ENCODE measurements at regions not wholly inside any gene's neighbourhood (a gene's known extent, or its start where the extent isn't known, plus 50 kb on each side); places are given as distances from the start of the nearest gene placed in this dataset.

DNA sequence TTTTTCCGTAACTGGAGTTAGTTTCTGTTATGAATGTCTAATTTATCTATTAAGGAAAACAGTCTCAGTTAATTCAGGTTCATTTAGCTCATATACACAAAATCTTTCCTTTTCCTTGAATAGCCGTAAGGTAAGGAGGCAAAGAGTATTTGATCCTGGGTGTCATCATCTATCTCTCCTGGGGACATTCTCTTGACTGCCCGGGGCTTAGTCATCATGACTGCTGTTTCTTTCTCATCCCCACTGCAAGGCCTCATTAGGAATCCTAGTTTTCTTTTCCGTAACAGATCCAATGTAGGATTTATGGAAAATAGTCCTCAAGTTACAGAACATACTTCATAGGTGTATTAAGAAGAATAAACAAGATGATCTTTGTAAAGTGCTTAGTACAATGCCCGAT lies 134.9 kb upstream of the CHD1 start:
- no TSS peak for BruUV-seq (replicated peaks)
- no peaks in the 10 kb centered on the region for H3K27me3 Mint-ChIP-seq (ENCODE audit: insufficient read depth, unreplicated experiment)
- ChIA-PET CTCF (interaction anchor here (1.2 kb wide), 1 partner anchor 159 kb away, joined by 5 read pairs; no protein-coding TSS in a partner anchor), POLR2A (interaction anchor here (1.2 kb wide), 1 partner anchor 72 kb away, joined by 4 read pairs; no protein-coding TSS in a partner anchor)
- intact Hi-C loops (cut with micrococcal nuclease): loop anchor here (10.0 kb wide), 1 partner anchor 269 kb away; no protein-coding TSS in a partner anchor
- TF ChIP-seq, protein P1, sequence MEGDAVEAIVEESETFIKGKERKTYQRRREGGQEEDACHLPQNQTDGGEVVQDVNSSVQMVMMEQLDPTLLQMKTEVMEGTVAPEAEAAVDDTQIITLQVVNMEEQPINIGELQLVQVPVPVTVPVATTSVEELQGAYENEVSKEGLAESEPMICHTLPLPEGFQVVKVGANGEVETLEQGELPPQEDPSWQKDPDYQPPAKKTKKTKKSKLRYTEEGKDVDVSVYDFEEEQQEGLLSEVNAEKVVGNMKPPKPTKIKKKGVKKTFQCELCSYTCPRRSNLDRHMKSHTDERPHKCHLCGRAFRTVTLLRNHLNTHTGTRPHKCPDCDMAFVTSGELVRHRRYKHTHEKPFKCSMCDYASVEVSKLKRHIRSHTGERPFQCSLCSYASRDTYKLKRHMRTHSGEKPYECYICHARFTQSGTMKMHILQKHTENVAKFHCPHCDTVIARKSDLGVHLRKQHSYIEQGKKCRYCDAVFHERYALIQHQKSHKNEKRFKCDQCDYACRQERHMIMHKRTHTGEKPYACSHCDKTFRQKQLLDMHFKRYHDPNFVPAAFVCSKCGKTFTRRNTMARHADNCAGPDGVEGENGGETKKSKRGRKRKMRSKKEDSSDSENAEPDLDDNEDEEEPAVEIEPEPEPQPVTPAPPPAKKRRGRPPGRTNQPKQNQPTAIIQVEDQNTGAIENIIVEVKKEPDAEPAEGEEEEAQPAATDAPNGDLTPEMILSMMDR (IDR thresholded peaks at IDR 0.05; ENCODE audit: unreplicated experiment): no peak
- H3K4me1 Mint-ChIP-seq (ENCODE audit: insufficient read depth, unreplicated experiment): peaks cover 20% of the 10 kb centered on the region
- no peaks in the 10 kb centered on the region for H3K9me3 Mint-ChIP-seq (ENCODE audit: unreplicated experiment)
- no peak overlapping the region for H3K27ac Mint-ChIP-seq (ENCODE audit: low read depth, unreplicated experiment)
- H3K4me3 Mint-ChIP-seq (ENCODE audit: unreplicated experiment): no peak overlapping the region
- H3K36me3 Mint-ChIP-seq (ENCODE audit: insufficient read depth, unreplicated experiment): peaks cover 5% of the 10 kb centered on the region
- DNase-seq (ENCODE audit: unreplicated experiment): no peak

DNA sequence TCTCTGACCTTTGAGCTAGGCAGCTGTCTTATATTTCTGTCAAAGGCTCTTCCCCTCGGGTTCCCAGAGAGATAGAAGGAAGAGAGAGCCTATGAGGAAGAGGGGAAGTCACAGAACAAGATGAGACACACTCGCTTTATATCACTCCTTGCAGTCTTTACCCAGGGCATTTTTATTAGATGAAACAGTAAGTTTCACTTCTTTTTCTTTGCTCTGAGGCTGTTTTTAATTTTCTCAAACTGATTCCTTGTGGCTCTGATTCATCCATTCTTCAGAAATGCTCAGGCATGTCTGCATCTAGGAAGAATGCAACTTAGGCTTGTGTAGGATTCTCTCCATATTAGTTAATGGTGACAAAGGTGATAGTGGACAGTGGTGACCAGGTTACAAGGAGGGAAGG lies 132.9 kb upstream of the CHD1 start:
- Mint-ChIP-seq H3K27ac (ENCODE audit: low read depth, unreplicated experiment) (peak overlapping the region; percentile 86), H3K9me3 (ENCODE audit: unreplicated experiment) (no peaks in the 10 kb centered on the region), H3K4me3 (ENCODE audit: unreplicated experiment) (peak overlapping the region; percentile 4), H3K27me3 (ENCODE audit: insufficient read depth, unreplicated experiment) (no peaks in the 10 kb centered on the region), H3K36me3 (ENCODE audit: insufficient read depth, unreplicated experiment) (peaks cover 5% of the 10 kb centered on the region), H3K4me1 (ENCODE audit: insufficient read depth, unreplicated experiment) (peaks cover 20% of the 10 kb centered on the region)
- TF ChIP-seq, protein P1 (IDR thresholded peaks at IDR 0.05; ENCODE audit: unreplicated experiment): no peak
- BruUV-seq (replicated peaks): no TSS peak
- ChIA-PET POLR2A (interaction anchor here (0.7 to 2.2 kb wide), 7 partner anchors 11 to 1562 kb away, joined by 3 to 6 read pairs (median 4); partner anchors contain the start of gene CHD1), CTCF (interaction anchor here (0.6 to 4.7 kb wide), 19 partner anchors 9 to 290 kb away, joined by 3 to 30 read pairs (median 5); no protein-coding TSS in a partner anchor)
- intact Hi-C loops (cut with micrococcal nuclease): loop anchor here (10.0 kb wide), 1 partner anchor 267 kb away; no protein-coding TSS in a partner anchor
- no peak for DNase-seq (ENCODE audit: unreplicated experiment)

DNA sequence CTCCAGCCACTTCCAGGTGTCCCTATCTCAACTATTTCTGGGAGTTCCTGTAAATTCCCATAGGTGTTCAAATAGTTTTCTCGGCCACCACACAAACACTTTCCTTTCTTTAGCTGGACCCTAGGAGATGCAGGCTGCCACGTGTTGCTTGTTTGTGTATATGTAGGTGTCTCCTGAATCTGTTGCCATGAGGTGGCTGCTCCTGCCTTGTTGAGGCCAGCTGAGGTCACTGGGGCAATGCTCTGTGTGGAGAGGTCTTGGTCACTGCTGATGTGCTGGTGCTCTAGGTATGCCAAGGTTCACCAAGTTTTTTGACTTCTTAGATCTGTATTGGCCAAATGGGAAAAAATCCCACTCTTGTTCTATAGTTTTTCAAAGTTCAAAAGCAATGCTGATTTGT lies 132.5 kb upstream of the CHD1 start:
- no TSS peak for BruUV-seq (replicated peaks)
- peaks cover 20% of the 10 kb centered on the region for H3K4me1 Mint-ChIP-seq (ENCODE audit: insufficient read depth, unreplicated experiment)
- no peaks in the 10 kb centered on the region for H3K27me3 Mint-ChIP-seq (ENCODE audit: insufficient read depth, unreplicated experiment)
- H3K36me3 Mint-ChIP-seq (ENCODE audit: insufficient read depth, unreplicated experiment): peaks cover 5% of the 10 kb centered on the region
- peak overlapping the region; percentile 86 for H3K27ac Mint-ChIP-seq (ENCODE audit: low read depth, unreplicated experiment)
- POLR2A ChIA-PET: interaction anchor here (0.7 to 2.2 kb wide), 8 partner anchors 11 to 1562 kb away, joined by 3 to 6 read pairs (median 4); partner anchors contain the start of gene CHD1
- CTCF ChIA-PET: interaction anchor here (0.6 to 4.7 kb wide), 25 partner anchors 9 to 1072 kb away, joined by 3 to 30 read pairs (median 4); no protein-coding TSS in a partner anchor
- TF ChIP-seq, protein P1 (IDR thresholded peaks at IDR 0.05; ENCODE audit: unreplicated experiment): no peak
- DNase-seq (ENCODE audit: unreplicated experiment): no peak
- intact Hi-C loops (cut with micrococcal nuclease): loop anchor here (10.0 kb wide), 1 partner anchor 266 kb away; no protein-coding TSS in a partner anchor
- H3K9me3 Mint-ChIP-seq (ENCODE audit: unreplicated experiment): no peaks in the 10 kb centered on the region
- peak overlapping the region; percentile 4 for H3K4me3 Mint-ChIP-seq (ENCODE audit: unreplicated experiment)

DNA sequence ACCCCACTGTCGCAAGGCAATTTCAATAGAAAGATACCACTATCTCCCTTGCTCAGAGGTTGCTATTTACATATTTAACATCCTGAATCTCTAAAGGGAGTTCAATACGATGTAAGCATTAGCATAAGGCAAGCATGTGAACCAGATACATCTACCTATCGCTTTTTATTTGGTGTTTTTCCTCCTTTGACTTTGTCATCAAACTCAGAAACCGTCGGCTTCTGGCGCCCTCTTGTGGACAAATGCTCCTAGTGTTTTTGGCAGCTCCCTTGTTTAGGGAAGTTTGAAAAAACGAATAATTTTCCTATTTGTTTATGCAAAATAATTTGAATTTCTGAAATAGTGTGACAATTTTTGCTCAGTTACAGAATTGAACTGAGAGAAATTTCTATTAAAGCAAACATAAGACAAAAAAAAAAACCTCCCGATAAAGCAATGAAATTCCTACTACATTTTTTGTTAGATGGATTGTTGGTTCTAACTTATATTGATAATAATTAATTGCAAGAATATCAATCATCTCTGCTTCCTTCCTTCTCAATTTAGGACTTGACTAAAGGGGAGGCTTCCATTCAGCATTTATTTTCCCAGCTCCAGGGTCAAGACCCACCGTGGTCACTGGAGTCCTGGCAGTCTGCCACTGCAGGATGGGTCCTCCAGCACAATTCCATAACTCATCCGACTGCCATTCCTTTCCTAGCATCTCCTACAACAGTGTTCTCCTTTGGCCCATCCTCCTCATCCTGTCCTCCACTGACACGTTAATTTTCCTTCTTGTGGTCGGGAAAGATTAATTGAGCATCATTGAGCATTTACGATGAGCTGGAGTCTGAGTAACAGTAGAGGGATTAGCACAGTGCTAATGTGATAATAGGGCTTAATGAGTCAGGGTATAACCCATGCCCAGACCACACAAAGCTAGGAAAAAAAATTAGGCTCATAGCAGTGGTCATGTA lies 131.8 kb upstream of the CHD1 start:
- BruUV-seq (replicated peaks): no TSS peak
- peaks cover 5% of the 10 kb centered on the region for H3K36me3 Mint-ChIP-seq (ENCODE audit: insufficient read depth, unreplicated experiment)
- H3K27me3 Mint-ChIP-seq (ENCODE audit: insufficient read depth, unreplicated experiment): no peaks in the 10 kb centered on the region
- H3K27ac Mint-ChIP-seq (ENCODE audit: low read depth, unreplicated experiment): no peak overlapping the region
- no peak overlapping the region for H3K4me3 Mint-ChIP-seq (ENCODE audit: unreplicated experiment)
- intact Hi-C loops (cut with micrococcal nuclease): loop anchor here (1.0 to 10.0 kb wide), 4 partner anchors 28 to 266 kb away; partner anchors contain the start of gene CHD1
- H3K9me3 Mint-ChIP-seq (ENCODE audit: unreplicated experiment): no peaks in the 10 kb centered on the region
- ChIA-PET POLR2A (interaction anchor here (1.0 to 2.2 kb wide), 7 partner anchors 10 to 193 kb away, joined by 3 to 6 read pairs (median 4); partner anchors contain the start of gene CHD1), CTCF (interaction anchor here (0.6 to 4.7 kb wide), 27 partner anchors 10 to 1073 kb away, joined by 3 to 30 read pairs (median 4); no protein-coding TSS in a partner anchor)
- TF ChIP-seq, protein P1 (IDR thresholded peaks at IDR 0.05; ENCODE audit: unreplicated experiment): peak; percentile 83
- H3K4me1 Mint-ChIP-seq (ENCODE audit: insufficient read depth, unreplicated experiment): peaks cover 20% of the 10 kb centered on the region
- DNase-seq (ENCODE audit: unreplicated experiment): peak; percentile 83
